HL-60 (cell line): ENCODE measurements at regions not wholly inside any gene's neighbourhood (a gene's known extent, or its start where the extent isn't known, plus 50 kb on each side); places are given as distances from the start of the nearest gene placed in this dataset.

Source experiments
- CTCF ChIP-seq: IDR thresholded peaks from one replicate; pipeline ENCODE4 v1.5.1; 2011; ENCODE audit warnings: low read length, control low read depth, inconsistent platforms; ENCODE audit not compliant: insufficient read depth
- GABPA ChIP-seq: IDR thresholded peaks from 2 replicates; pipeline ENCODE4 v1.6.1; 2012; ENCODE audit warnings: low read depth
- POLR2AphosphoS5 ChIP-seq: IDR thresholded peaks from 2 replicates; pipeline ENCODE4 v1.6.1; 2012; ENCODE audit warnings: low read depth
- SPI1 ChIP-seq: IDR thresholded peaks from 2 replicates; pipeline ENCODE4 v1.6.1; 2012; ENCODE audit warnings: low read depth, mild to moderate bottlenecking, borderline replicate concordance
- TF ChIP-seq, protein P1 (sequence below): IDR thresholded peaks from 2 replicates; pipeline ENCODE4 v1.6.1; 2012; ENCODE audit warnings: low read depth; ENCODE audit not compliant: insufficient replicate concordance

- TF ChIP-seq, protein P1, sequence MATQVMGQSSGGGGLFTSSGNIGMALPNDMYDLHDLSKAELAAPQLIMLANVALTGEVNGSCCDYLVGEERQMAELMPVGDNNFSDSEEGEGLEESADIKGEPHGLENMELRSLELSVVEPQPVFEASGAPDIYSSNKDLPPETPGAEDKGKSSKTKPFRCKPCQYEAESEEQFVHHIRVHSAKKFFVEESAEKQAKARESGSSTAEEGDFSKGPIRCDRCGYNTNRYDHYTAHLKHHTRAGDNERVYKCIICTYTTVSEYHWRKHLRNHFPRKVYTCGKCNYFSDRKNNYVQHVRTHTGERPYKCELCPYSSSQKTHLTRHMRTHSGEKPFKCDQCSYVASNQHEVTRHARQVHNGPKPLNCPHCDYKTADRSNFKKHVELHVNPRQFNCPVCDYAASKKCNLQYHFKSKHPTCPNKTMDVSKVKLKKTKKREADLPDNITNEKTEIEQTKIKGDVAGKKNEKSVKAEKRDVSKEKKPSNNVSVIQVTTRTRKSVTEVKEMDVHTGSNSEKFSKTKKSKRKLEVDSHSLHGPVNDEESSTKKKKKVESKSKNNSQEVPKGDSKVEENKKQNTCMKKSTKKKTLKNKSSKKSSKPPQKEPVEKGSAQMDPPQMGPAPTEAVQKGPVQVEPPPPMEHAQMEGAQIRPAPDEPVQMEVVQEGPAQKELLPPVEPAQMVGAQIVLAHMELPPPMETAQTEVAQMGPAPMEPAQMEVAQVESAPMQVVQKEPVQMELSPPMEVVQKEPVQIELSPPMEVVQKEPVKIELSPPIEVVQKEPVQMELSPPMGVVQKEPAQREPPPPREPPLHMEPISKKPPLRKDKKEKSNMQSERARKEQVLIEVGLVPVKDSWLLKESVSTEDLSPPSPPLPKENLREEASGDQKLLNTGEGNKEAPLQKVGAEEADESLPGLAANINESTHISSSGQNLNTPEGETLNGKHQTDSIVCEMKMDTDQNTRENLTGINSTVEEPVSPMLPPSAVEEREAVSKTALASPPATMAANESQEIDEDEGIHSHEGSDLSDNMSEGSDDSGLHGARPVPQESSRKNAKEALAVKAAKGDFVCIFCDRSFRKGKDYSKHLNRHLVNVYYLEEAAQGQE, result no peak
- TF ChIP-seq CTCF, result no peak
- TF ChIP-seq POLR2AphosphoS5, result no peak
- TF ChIP-seq GABPA, result no peak
- TF ChIP-seq SPI1, result no peak
Measured at GRCh38 chr2:5111581-5111980, 580.6 kb upstream of the SOX11 start.
